ENCODE measurements at regions not wholly inside any gene's neighbourhood (a gene's known extent, or its start where the extent isn't known, plus 50 kb on each side); places are given as distances from the start of the nearest gene placed in this dataset.

DNA sequence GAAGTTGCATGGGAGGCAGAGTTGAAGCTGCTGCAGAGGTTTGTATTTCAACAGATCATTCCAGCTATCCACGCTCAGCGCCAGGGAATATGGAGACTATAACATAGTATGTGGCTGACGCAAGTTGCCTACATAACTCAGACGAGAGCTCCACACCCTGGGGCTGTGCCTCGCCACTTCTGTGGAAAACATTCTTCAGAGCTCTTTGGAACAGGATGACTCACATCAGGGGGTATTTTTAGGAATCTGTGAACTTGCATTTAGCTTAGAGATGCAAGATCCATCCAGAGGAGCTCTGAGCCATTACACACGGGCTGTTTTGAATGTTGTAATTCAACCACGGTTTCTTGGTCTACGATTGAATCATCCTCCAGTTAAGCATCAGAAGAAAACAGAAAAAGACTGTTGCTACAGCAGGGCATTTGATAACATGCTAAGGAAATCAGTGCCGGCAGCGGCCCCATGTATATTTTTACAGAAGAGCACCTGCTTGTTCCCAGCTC is 481.5 kb upstream of the AKR1E2 start:
- no peak for TF ChIP-seq EZH2phosphoT487 (IDR thresholded peaks at IDR 0.05; ENCODE audit: low read depth, severe bottlenecking, unreplicated experiment)
- TF ChIP-seq, protein P1, sequence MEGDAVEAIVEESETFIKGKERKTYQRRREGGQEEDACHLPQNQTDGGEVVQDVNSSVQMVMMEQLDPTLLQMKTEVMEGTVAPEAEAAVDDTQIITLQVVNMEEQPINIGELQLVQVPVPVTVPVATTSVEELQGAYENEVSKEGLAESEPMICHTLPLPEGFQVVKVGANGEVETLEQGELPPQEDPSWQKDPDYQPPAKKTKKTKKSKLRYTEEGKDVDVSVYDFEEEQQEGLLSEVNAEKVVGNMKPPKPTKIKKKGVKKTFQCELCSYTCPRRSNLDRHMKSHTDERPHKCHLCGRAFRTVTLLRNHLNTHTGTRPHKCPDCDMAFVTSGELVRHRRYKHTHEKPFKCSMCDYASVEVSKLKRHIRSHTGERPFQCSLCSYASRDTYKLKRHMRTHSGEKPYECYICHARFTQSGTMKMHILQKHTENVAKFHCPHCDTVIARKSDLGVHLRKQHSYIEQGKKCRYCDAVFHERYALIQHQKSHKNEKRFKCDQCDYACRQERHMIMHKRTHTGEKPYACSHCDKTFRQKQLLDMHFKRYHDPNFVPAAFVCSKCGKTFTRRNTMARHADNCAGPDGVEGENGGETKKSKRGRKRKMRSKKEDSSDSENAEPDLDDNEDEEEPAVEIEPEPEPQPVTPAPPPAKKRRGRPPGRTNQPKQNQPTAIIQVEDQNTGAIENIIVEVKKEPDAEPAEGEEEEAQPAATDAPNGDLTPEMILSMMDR (IDR thresholded peaks at IDR 0.05; ENCODE audit: poor library complexity) = no peak
